ENCODE measurements at regions not wholly inside any gene's neighbourhood (a gene's known extent, or its start where the extent isn't known, plus 50 kb on each side); places are given as distances from the start of the nearest gene placed in this dataset.
"Not testable (repeated sequence)": the region's sequence is repeated elsewhere in the genome, so short reads cannot be mapped to it uniquely, and the experiment has no call there.

DNA sequence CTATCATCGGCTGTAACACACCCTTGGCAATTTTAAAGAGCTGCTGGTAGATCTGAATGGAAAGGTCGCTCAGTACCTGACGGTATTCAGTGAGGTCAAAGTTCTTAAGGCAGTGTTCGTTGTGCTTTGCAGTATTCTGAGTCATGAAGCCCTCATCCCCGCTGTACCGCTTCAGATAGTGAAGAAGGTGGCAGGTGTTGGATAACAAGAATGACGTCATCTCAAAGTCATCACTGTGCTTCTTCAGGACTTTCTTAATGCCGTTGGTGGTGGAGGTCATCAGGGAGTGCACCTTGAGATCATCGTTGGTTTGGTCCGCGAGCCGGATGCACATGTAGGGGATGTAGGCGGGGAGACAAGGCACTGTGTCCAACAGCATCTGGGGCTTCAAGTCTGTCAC is 1522.8 kb downstream of the FOXD4L5 start:
- TF ChIP-seq POLR2A (IDR thresholded peaks at IDR 0.05) = not testable (repeated sequence)
- TF ChIP-seq, protein P1, sequence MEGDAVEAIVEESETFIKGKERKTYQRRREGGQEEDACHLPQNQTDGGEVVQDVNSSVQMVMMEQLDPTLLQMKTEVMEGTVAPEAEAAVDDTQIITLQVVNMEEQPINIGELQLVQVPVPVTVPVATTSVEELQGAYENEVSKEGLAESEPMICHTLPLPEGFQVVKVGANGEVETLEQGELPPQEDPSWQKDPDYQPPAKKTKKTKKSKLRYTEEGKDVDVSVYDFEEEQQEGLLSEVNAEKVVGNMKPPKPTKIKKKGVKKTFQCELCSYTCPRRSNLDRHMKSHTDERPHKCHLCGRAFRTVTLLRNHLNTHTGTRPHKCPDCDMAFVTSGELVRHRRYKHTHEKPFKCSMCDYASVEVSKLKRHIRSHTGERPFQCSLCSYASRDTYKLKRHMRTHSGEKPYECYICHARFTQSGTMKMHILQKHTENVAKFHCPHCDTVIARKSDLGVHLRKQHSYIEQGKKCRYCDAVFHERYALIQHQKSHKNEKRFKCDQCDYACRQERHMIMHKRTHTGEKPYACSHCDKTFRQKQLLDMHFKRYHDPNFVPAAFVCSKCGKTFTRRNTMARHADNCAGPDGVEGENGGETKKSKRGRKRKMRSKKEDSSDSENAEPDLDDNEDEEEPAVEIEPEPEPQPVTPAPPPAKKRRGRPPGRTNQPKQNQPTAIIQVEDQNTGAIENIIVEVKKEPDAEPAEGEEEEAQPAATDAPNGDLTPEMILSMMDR (IDR thresholded peaks at IDR 0.05) = not testable (repeated sequence)
